ENCODE measurements at regions not wholly inside any gene's neighbourhood (a gene's known extent, or its start where the extent isn't known, plus 50 kb on each side); places are given as distances from the start of the nearest gene placed in this dataset.

GRCh38 chr12:4036671-4037271, 163.6 kb upstream of the PARP11 start:
- CTCF ChIA-PET, result interaction anchor here (0.7 to 7.1 kb wide), 13 partner anchors 12 to 843 kb away, joined by 3 to 194 read pairs (median 4); no protein-coding TSS in a partner anchor

GRCh38 chr12:4034921-4035320, 161.7 kb upstream of the PARP11 start:
- CTCF ChIA-PET, result interaction anchor here (4.8 to 7.1 kb wide), 3 partner anchors 39 to 242 kb away, joined by 39 to 194 read pairs (median 128); no protein-coding TSS in a partner anchor
- H3K4me1 ChIP-seq (ENCODE audit: control insufficient read depth, insufficient read depth, low read length), result peaks cover 5% of the 10 kb centered on the region; the same call in 1 of the 2 replicates
- H3K36me3 ChIP-seq (ENCODE audit: control insufficient read depth in 2 of 2, insufficient read depth in 1 of 2, low read length in 2 of 2), result no peaks in the 10 kb centered on the region
- TF ChIP-seq ZNF37A (tag by site-specific recombination; IDR thresholded peaks at IDR 0.05), result no peak
- TF ChIP-seq PRDM10 (tag by site-specific recombination; IDR thresholded peaks at IDR 0.05), result no peak
- no peak for TF ChIP-seq ZNF146 (tag by site-specific recombination; IDR thresholded peaks at IDR 0.05)
- TF ChIP-seq FEZF1 (tag by site-specific recombination; IDR thresholded peaks at IDR 0.05), result no peak
- no peak for TF ChIP-seq PRDM1 (tag by site-specific recombination; IDR thresholded peaks at IDR 0.05)
- TF ChIP-seq GLIS2 (tag by site-specific recombination; IDR thresholded peaks at IDR 0.05), result no peak
- no peak for TF ChIP-seq ZNF747 (tag by site-specific recombination; IDR thresholded peaks at IDR 0.05)
- no peak for TF ChIP-seq ZNF639 (tag by site-specific recombination; IDR thresholded peaks at IDR 0.05)
- TF ChIP-seq WT1 (tag by site-specific recombination; IDR thresholded peaks at IDR 0.05), result no peak
- no peak for TF ChIP-seq ZNF114 (tag by site-specific recombination; IDR thresholded peaks at IDR 0.05)
- TF ChIP-seq ZNF350 (tag by site-specific recombination; IDR thresholded peaks at IDR 0.05), result no peak
- no peak for TF ChIP-seq ZNF394 (tag by site-specific recombination; IDR thresholded peaks at IDR 0.05; ENCODE audit: borderline replicate concordance)
- no peak for TF ChIP-seq ZFP37 (tag by site-specific recombination; IDR thresholded peaks at IDR 0.05)
- no peak overlapping the region for H3K27ac ChIP-seq (ENCODE audit: extremely low read depth, low read depth, low read length)
- POLR2A ChIA-PET, result no interaction called here
- H3K9me3 ChIP-seq (ENCODE audit: control insufficient read depth, insufficient read depth, low read depth, low read length), result no peaks in the 10 kb centered on the region
- H3K4me3 ChIP-seq (ENCODE audit: low read depth, low read length), result no peak overlapping the region

More at GRCh38 chr12:4036671-4037271, 163.6 kb upstream of the PARP11 start:
- Histone ChIP-seq H3K27ac (ENCODE audit: extremely low read depth, low read depth, low read length) (no peak overlapping the region), H3K36me3 (ENCODE audit: control insufficient read depth in 2 of 2, insufficient read depth in 1 of 2, low read length in 2 of 2) (no peaks in the 10 kb centered on the region), H3K9me3 (ENCODE audit: control insufficient read depth, insufficient read depth, low read depth, low read length) (no peaks in the 10 kb centered on the region), H3K4me3 (ENCODE audit: low read depth, low read length) (no peak overlapping the region), H3K4me1 (ENCODE audit: control insufficient read depth, insufficient read depth, low read length) (no peaks in the 10 kb centered on the region; the same call in 1 of the 2 replicates)
- TF ChIP-seq FEZF1 (tag by site-specific recombination; IDR thresholded peaks at IDR 0.05), result no peak
- no peak for TF ChIP-seq MYNN (tag by site-specific recombination; IDR thresholded peaks at IDR 0.05; ENCODE audit: borderline replicate concordance)
- no peak for TF ChIP-seq ZNF548 (tag by site-specific recombination; IDR thresholded peaks at IDR 0.05)
- no peak for TF ChIP-seq ZSCAN18 (tag by site-specific recombination; IDR thresholded peaks at IDR 0.05)
- no peak for TF ChIP-seq ZNF791 (tag by site-specific recombination; IDR thresholded peaks at IDR 0.05)
- TF ChIP-seq ZNF549 (tag by site-specific recombination; IDR thresholded peaks at IDR 0.05), result no peak
- no peak for TF ChIP-seq ZNF2 (tag by site-specific recombination; IDR thresholded peaks at IDR 0.05)
- TF ChIP-seq ZNF10 (tag by site-specific recombination; IDR thresholded peaks at IDR 0.05), result no peak
- TF ChIP-seq ZNF391 (tag by site-specific recombination; IDR thresholded peaks at IDR 0.05; ENCODE audit: borderline replicate concordance, low read depth), result no peak
- no peak for TF ChIP-seq ZNF157 (tag by site-specific recombination; IDR thresholded peaks at IDR 0.05)
- TF ChIP-seq ZNF76 (tag by site-specific recombination; IDR thresholded peaks at IDR 0.05; ENCODE audit: borderline replicate concordance, low read depth), result no peak
- no peak for TF ChIP-seq ZFP3 (tag by site-specific recombination; IDR thresholded peaks at IDR 0.05; ENCODE audit: low read depth)
- no peak for TF ChIP-seq ZNF571 (tag by site-specific recombination; IDR thresholded peaks at IDR 0.05)
- no peak for TF ChIP-seq ZNF19 (tag by site-specific recombination; IDR thresholded peaks at IDR 0.05; ENCODE audit: low read depth)
- TF ChIP-seq ZNF776 (tag by site-specific recombination; IDR thresholded peaks at IDR 0.05; ENCODE audit: borderline replicate concordance), result no peak
- TF ChIP-seq ZNF169 (tag by site-specific recombination; IDR thresholded peaks at IDR 0.05), result no peak
- no peak for TF ChIP-seq ZNF214 (tag by site-specific recombination; IDR thresholded peaks at IDR 0.05; ENCODE audit: borderline replicate concordance)
- no peak for TF ChIP-seq ZNF140 (tag by site-specific recombination; IDR thresholded peaks at IDR 0.05)
- no peak for TF ChIP-seq ZBTB44 (tag by site-specific recombination; IDR thresholded peaks at IDR 0.05)
- TF ChIP-seq ZNF585B (tag by site-specific recombination; IDR thresholded peaks at IDR 0.05), result no peak
- POLR2A ChIA-PET, result interaction anchor here (0.6 to 1.0 kb wide), 2 partner anchors 163 to 241 kb away, joined by 3 to 4 read pairs; partner anchors contain the start of gene PARP11
